Hepatocyte (in vitro differentiated cells): ENCODE measurements at regions not wholly inside any gene's neighbourhood (a gene's known extent, or its start where the extent isn't known, plus 50 kb on each side); places are given as distances from the start of the nearest gene placed in this dataset.

ENCODE experiments used
- CTCF ChIP-seq: fragments of 200-600 bp; sonication (generic); IDR thresholded peaks from 2 replicates; pipeline ENCODE4 v1.5.1; 2016; ENCODE audit warnings: antibody characterized with exemption, mild to moderate bottlenecking; ENCODE audit not compliant: poor library complexity
- EZH2 ChIP-seq: fragments of 200-600 bp; sonication (generic); IDR thresholded peaks from 2 replicates; pipeline ENCODE4 v1.6.1; 2016; ENCODE audit warnings: antibody characterized with exemption, mild to moderate bottlenecking, borderline replicate concordance

- TF ChIP-seq CTCF: no peak
- TF ChIP-seq EZH2: no peak
Measured at GRCh38 chr14:24693983-24694382, 60.0 kb upstream of the GZMB start.
